ENCODE measurements at regions not wholly inside any gene's neighbourhood (a gene's known extent, or its start where the extent isn't known, plus 50 kb on each side); places are given as distances from the start of the nearest gene placed in this dataset.

DNA sequence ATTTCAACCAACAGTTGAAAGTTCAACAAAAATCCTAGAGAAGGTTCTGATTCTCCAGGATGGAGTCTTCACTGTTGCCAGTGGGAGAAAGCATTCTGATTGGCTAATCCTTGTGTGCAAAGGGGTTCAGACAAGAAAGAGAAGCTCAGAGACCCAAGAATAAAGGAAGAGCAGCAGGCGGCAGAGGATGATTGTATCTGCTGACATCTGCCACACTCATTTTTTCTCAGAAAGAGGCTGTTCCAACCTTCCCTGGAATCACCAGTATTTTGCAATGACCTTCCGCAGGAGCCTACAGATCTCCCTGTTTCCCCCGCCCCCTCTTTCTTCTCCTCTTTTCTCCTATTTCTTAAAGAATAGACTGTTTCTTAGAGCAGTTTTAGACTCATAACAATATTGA, 376.7 kb downstream of the CDH26 start:
- DNase-seq = no peak

DNA sequence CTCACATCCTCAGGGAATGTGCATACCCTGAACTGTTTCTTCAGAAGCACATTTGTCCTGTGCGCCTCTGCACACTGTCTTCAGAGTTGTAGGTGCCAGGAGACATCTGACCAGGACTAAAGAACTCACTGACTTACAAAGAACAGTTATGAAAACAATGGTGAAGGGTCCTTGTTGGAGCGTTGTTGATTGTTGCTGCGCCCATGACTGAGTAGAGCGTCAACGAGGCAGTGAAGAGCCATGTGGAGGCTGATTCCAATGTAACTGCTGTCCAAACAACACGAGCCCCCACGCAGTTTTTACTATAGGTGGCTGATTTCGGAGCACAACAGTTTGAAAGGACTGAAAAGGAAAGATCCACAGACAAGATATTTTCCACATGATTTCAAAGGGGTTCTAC, 380.3 kb downstream of the CDH26 start:
- DNase-seq = no peak

DNA sequence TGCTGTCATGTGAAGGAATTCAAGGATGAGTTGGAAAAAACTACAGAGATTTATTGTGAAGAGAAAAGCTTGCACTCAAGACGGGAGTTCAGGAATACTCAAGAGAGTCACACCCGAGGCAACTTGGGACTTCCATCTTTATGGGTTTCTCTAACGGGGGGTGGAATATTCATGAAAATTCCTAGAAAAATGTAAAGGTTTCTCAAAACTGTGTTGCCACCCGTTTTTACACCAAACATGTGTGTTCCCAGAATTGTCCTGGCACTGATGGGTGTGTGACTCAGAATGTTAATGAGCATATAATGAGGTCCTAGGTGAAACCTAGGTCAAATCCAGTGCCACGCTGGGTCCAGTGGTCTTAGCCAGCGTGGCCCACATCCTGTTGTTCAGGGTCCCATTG, 381.5 kb downstream of the CDH26 start:
- DNase-seq = no peak

DNA sequence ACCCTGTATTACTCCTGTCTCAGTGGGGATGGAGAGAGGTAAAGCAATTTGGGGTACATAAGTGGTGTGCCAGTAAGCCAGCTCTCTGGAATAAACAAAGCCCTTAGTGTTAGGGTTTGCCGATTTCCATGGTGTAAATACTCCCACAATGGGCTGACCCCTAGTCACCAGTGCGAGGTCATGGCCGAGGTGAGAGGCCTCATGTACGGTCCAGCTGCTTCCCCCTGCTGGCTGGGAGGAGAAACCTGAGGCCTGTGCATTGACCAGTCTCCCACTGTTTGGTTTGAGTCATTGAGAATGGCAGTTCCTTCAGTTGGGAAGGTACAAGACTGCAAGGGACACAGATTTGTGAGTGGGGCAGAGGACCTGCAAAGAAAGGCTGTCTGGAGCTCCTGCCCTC, 382.0 kb downstream of the CDH26 start:
- DNase-seq = no peak

DNA sequence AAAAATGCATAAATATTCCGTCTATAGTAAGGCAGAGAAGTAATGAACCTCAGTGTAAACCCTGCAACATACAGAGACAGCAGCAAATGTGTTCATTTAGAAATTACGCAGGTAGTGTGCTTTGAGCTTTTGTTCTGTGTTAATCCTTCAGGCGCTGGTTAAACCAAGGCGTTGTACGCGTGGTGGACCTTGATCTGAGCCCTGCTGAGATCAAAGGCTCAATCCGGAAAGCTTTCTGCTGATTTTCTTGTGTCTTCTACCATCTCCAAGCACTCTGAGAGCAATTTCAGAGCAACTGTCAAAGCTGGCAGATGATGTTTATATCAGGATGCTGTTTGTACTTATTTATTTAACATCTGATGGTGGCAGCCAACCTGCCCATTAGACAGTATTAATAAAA, 382.8 kb downstream of the CDH26 start:
- no peak for DNase-seq

DNA sequence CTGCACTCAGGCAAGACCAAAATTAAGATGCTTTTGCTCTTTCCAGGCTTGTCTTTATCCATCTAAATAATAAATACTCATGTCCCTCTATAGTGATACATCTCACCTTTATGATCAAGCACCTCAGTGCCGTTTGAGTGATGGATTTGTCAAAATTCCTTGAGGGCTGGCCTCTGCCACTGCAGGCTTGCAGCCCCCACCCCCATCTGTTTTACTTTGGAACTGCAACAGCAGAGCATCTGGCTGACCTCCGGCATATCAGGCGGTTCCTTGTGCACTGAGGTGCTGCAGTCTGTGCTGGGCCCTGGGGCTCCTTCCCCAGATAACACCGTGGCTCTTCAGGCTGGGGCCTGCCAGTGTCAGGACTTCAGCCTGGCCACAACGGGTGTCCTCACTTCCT, 386.9 kb downstream of the CDH26 start:
- no peak for DNase-seq

DNA sequence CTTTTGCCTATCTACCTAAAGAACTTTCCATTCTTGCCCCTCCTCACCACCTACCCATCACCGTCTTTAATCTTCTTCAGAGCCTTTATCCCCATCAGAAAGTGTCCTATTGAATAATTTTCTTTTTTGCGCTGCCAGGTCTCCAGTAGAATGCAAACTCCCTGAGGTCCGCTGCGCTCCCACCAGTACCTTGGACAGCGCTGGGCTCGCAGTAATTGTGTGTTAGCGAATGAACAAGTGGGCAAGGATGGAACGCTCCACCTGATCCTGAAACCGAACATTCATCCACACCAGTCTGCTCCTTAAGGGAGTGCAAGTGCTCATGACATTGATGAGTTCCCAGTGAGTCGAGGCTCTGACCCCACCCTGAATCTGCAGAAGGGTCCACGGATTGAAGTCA, 391.2 kb downstream of the CDH26 start:
- DNase-seq = no peak

DNA sequence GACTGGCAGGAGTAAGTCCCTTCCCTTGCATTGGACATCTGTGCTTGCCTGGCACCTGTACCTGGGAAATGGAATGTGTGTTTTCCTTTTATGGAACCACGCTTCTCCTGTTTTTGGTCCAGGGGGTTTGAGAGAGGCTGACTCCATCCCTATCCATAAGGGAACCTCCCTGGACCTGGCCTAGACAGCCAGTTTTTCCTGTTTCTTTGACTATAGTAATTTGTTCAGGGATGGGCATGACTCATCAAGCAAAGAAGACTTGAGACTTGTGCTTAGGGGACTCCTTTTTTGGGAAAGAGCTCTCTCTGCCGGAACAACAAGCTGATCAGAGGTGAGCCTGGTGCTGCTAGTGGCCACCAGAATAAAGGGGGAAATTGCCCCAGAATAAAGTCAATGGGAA, 393.8 kb downstream of the CDH26 start:
- no peak for DNase-seq

DNA sequence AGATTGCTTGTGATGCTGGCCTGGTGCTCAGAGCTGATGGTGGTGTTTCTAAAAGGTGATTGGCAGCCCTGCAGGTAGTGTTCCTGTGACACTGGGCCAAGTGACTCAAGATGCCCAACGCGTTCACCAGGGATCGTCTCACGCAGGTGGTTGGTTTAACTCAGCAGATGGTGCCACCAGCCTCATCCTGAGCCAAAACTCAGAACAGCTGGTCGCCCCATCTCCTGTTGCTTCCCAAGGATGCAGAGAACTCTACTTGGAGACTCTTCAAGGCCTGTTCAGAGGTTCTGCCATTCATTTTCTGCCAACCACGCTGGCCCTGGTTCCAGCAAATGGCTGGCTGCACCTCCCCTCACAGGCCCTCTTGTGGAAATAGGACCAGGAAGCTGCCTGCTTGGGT, 394.4 kb downstream of the CDH26 start:
- DNase-seq = no peak

DNA sequence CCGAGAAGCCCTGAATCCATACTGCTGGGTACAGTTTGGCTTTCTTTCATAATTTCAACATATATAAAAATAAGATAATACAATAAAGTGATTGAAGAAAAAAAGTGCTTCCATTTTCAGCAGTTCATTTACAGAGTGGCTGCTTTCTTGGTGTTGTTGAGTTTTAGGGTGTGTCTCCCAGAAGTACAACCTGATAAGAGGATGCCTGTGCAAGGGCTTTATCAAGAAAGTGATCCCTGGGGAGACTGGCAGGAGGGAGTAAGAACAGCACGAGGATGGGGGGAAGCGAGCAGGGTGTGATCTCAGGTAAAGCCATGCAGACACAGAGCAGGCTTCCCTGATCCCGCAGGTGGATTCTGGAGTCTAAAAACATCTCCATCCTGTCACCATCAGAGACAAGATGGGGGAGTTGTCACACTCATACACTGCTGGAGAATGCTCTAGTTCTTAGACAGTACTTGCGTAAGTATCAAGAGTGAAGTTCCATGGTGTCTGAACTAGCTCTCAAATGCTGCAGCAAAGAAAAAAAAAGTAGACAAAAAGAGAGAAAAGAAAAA, 395.9 kb downstream of the CDH26 start:
- no peak for DNase-seq

DNA sequence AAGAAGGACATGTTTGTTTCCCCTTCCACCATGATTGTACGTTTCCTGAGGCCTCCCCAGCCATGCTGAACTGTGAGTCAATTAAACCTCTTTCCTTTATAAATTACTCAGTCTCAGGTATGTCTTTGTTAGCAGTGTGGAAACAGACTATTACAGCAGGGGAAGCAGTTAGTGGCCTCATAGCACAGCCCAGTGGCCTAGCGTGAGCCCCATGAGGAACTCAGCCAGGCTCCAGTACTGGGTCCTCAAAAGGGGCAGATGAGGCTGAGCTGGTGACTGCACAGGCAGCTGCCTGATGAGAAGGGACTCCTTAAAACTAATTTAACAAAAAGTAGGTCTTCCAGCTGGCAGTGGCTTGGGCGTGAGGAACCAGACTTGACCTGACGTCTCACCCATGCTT, 399.9 kb downstream of the CDH26 start:
- no peak for DNase-seq

DNA sequence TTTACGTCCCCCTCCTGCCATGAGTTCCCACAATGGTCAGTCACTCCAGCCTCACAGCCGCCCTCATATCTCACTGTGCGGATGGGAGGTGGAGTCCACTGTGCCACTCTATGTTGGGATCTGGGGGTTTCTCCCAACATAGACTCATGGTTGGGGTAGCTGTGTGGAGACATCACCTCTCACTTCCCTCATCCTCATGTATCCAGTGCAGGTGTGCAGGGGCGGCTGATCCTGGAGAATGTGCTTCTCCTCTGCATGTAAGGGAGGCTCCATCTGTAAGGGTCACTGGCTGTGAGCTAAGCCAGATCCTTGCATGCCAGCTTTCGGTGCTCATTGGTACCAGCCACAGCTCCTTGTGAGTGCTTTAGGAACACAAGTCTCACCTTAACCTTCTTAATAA, 400.8 kb downstream of the CDH26 start:
- no peak for DNase-seq

DNA sequence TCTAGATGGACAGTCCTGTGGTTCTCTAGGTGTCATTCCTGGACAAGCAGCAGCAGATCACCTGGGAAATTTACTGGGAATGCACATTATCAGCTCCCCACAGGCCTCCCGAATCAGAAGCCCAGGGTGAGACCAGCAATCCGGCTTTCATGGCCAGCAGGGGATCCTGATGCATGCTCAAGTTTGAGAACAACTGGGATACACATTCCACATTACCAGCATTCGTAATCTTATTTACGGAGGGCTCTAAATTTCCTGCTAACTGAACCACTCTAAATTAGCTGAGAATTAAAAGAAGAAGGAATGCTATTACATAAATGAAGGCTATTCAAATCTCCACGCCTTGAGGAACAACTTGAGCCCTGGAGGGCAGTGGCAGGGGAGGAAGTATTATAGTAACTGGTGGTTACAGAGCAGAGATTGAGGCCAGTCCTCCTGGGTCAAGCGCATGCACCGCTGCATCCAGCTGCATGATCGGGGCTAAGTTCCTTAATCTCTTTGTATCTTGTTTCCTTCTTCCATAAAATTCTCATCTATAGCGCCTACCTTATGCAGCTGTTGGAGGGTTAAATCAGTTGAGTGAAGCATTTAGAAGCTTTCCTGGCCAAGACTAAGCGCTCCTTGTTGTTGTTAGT, 403.7 kb downstream of the CDH26 start:
- no peak for DNase-seq

DNA sequence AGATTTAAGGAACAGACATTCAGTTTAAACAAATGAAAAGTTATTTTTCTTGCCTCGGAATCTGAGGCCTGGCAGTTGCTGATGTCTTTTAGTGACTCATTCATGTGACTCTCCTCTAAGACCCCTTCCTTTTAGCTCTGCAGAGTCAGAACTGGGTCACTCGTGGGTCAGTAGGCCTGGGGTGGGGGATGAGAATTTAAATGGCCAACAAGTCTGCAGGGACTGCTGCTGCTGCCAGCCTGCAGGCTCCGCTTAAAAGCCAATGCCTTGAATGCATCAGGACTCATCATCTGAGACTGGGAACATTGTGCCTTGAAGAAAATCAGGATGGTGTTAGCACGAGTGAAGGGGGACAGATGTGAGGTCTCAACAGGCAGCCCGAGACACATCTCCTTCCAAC, 404.3 kb downstream of the CDH26 start:
- DNase-seq = no peak

DNA sequence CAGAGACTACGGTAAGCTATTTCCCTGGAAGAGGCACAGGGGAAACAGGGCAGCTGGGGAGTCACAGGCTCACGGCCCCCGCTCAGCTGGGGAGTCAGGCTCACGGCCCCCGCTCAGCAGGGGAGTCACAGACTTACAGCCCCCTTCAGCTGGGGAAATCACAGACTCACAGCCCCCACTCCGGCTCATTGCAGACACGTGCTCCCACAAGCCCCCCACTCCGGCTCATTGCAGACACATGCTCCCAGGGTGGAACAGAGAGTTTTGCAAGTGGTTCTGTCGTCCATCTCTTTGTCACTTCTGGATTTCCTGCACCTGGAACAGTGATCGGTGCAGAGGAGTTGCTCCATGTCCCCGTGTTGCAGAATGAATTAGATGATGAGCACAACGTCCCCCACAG, 405.5 kb downstream of the CDH26 start:
- DNase-seq = no peak

DNA sequence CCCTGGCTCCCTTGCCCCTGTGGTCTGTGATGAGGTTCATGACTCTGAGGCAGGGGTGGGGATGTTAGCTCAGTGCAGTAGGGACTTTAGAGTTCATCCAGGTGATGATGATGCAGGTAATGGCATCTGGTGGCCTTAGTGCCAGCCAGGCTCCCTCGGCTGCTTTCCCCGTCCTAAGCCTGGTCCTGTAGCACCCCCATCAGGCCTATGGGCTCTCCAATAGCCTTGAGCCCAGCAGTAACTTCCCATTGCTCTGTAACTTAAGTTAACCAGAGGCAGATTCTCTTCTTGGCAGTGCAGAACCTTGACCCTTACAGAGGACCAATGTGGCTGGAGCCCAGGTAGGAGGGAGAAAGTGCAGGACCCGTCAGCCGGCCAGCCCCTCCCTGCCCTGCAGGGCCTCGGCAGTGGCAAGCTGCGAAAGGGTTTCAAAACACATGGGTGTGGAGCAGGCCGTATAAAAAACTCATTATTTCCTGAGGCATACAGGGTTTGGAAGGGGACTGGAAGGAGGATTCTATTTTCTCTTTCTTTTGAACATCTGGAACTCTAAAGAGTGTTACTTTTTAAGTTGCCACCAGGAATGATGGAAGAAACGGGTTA, 406.9 kb downstream of the CDH26 start:
- DNase-seq = no peak

DNA sequence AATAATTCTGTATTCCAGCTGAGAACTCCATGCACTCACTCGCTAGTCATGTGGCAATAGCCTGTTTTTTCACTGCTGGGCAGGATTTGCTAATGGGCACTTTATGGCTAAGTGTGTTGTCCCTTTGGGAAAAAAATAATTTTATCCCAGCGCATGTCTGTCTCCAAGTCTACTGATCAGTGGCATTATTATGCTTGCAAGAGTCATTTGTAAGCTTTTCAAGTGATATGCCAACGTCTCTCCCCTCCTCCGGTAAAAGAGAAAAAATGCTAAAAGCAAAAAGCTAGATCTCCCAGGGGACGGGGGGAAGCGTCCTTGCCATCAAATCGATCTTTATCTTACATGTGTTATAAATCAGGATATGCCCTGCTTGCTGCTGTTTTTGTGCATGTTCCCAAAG, 407.7 kb downstream of the CDH26 start:
- no peak for DNase-seq

DNA sequence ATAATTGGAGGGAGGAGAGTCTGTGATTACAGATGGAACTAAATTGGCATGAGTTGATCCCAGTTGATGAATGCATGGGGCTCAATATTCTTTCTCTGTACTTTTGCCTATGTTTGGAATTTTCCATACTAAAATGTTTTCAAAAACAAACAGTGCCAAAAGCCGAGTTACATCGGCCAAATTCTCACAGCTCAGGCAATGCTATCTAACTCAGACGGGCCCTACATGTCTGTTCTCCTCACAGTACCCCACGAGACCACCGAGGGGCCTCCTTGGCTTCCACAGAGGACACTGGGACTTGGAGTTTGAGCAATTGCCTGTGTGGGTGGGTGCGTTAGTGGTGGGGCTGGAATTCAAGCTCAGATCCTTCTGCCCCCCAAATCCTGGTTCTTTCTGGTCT, 413.2 kb downstream of the CDH26 start:
- no peak for DNase-seq

DNA sequence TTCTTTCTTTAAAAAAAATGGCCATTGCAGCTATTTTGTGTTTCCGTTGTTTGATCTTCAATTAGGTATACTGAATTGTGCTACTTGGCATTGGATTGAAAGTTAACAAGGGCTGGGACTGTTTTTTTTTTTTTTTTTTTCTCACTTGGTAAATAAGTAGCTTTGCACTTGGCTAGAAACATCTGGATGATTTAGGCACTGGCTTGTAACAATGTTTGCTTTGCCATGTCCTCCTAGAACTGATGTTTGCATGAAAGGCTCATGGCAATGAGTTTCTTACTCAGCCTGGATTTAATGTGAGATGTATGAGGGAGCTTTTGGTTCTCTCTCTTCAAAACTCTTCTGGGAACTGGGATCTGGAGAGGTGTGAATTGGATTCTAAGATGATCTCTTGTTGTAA, 414.1 kb downstream of the CDH26 start:
- no peak for DNase-seq

DNA sequence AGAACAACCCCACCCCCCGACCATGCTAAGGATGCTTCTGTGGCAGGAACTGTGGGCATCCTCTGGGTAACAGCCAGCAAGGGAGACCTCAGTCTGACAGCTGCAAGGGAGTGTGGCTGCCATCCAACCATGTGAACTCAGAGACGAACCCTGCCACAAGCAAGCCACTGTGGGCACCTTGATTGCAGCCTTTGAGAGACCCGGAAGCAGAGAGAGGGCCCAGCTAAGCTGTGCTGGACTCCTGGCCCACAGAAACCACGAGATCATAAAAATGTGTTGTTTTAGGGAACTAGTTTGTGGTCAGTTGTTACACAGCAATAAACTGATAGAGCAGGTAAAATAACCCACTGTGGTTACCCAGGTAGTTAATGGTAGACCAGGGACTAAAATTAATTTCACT, 414.6 kb downstream of the CDH26 start:
- DNase-seq = no peak

DNA sequence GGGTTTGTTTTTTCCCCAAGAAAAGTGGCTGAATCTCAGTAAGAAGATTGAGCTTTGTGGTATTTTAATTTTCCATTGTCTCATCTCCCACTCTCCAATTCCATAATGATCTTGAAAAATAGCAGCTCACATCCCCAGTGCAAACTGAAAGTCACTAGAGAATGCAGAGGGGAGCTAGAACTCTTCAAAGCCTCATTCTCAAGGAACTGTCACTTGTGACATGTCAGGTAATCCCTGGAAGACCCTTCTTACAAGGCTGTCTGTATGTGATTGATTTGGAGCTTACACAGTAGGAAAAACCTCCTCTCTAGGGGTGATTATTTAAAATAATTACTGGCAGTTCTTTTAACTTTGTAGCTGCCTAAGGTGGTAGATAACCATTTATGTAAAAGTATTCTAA, 420.4 kb downstream of the CDH26 start:
- DNase-seq = no peak

DNA sequence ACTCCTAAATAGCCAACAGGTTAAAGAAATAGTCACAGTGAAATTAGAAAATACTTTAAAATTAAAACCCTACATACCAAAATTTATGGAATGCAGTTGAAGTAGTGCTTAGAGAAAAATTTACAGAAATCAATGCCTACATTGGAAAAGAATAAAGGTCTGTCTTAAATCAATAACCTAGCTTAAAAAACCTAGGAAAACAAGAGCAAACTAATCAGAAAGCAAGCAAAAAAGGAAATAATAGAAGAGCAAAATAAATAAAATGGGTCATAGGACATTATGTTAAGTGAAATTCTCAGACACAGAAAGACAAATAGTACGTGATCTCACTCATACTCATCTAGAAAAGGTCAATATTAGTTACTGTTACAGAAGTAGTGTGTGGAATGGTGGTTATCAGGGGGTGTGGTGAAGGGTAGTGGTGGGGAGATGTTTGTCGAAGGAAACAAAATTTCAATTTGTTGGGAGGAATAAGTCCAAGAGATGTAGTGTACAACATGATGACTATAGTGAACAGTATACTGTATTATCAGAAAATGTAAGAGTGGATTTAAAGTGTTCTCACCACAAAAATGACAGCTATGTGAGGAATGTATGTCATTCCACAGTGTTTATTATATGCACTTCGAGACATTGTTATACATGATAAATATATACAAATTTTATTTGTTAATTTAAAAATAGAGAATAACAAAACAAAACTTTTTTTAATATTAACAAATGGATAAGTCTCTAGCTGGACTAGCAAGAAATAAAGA, 423.6 kb downstream of the CDH26 start:
- no peak for DNase-seq

DNA sequence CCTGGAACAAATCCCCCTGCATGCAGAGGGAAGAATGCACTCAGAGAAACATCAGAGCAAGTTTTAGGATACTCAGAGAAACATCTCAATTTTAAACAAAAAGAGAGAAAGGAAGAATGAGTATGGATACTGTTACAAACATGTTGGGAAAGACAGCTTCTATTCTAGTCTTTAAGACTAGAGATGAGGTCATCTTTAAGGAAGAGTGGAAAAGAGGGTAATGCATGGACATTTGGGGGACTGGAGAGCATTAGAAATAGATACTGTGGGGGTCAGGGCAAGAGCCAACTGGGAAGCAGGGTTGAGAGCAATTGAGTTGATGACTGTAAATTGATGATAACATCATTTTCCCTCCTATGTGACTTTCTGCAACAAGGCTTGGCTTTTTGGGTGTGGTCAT, 431.2 kb downstream of the CDH26 start:
- no peak for DNase-seq

DNA sequence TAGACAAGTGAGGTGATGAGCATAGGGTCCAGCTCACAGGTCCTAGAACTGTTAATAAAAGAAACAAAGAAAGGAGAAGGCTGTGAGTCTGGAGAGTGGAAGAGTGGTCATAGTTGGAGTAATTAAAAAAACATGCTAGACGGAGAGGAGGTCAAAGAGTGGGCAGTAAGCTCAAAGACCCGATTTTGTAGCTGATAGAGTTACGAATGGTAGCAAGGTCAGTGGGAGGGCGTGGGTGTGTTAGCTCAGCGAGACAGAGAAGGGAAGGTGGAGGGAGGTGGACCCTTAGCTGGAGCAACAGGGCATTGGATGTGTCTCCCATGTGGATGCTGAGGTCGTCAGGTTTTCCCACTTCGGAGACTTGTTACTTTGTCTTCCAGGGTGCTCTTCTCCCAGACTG, 431.7 kb downstream of the CDH26 start:
- DNase-seq = no peak

Data from activated CD4-positive, alpha-beta T cell treated with anti-CD3 and anti-CD28 coated beads, Interleukin-2, amount 50 U/mL, for 16 hours (primary cell).